H1 (cell line): ENCODE measurements at regions not wholly inside any gene's neighbourhood (a gene's known extent, or its start where the extent isn't known, plus 50 kb on each side); places are given as distances from the start of the nearest gene placed in this dataset.

Source experiments
- CTCF ChIA-PET: fragments of 300-600 bp; sonication (Branson Sonifier 250); formaldehyde crosslinking; loops from one replicate; lab custom pipeline; 2021; ENCODE audit not compliant: partially characterized antibody; lab: Charles Lee
- POLR2A ChIA-PET: fragments of 300-600 bp; sonication (Branson Sonifier 250); formaldehyde crosslinking; loops from one replicate; lab custom pipeline; 2021; ENCODE audit warnings: inconsistent platforms; ENCODE audit not compliant: partially characterized antibody; lab: Charles Lee
- DNase-seq, 2 experiments: peaks; one replicate each; pipeline versions ENCODE4 v3.0.0 to v3.0.0-alpha.2; 2010 to 2022; ENCODE audit warnings: low spot score in 2 of 2, low read depth in 1 of 2, mixed read lengths in 1 of 2
- FAIRE-seq: peaks from 2 replicates; lab custom pipeline; 2011; peaks lifted over from hg19 to GRCh38; lab: Jason Lieb, UNC
- H2AFZ ChIP-seq: 2 replicates; pipeline ENCODE4 v1.8.1; 2012; ENCODE audit warnings: low read length, inconsistent platforms
- H2AK5ac ChIP-seq: 2 replicates; pipeline ENCODE4 v1.6.1; 2013; ENCODE audit warnings: low read depth, low read length
- H2BK120ac ChIP-seq: replicated peaks from 2 replicates; pipeline ENCODE3; 2013; ENCODE audit warnings: low read depth, low read length, inconsistent platforms
- H2BK12ac ChIP-seq: 2 replicates; pipeline ENCODE4 v1.6.1; 2013; ENCODE audit warnings: low read depth, low read length
- H2BK15ac ChIP-seq: 2 replicates; pipeline ENCODE4 v1.6.1; 2013; ENCODE audit warnings: low read length
- H2BK20ac ChIP-seq: 2 replicates; pipeline ENCODE4 v1.6.1; 2013; ENCODE audit warnings: low read length
- H2BK5ac ChIP-seq: 2 replicates; pipeline ENCODE4 v1.6.1; 2013; ENCODE audit warnings: low read depth, low read length
- H3K14ac ChIP-seq: 2 replicates; pipeline ENCODE4 v1.6.1; 2013; ENCODE audit warnings: inconsistent platforms; ENCODE audit not compliant: insufficient read length
- H3K18ac ChIP-seq: 2 replicates; pipeline ENCODE4 v1.6.1; 2013; ENCODE audit warnings: low read length; ENCODE audit errors: extremely low read depth
- H3K23ac ChIP-seq: 2 replicates; pipeline ENCODE4 v1.6.1; 2013; ENCODE audit warnings: inconsistent platforms; ENCODE audit not compliant: insufficient read length
- H3K23me2 ChIP-seq: 2 replicates; pipeline ENCODE4 v1.6.1; 2013; ENCODE audit warnings: low read depth, low read length
- H3K27ac ChIP-seq: 2 replicates; pipeline ENCODE4 v1.6.1; 2011; ENCODE audit warnings: low read depth, low read length, inconsistent platforms
- H3K27me3 ChIP-seq, 4 experiments: replicated peaks in 1 of 4; 1 replicate in 1 of 4; 2 replicates in 3 of 4; pipeline versions ENCODE4 v1.6.1 to v1.8.1; 2011 to 2013; ENCODE audit warnings: low read length in 3 of 4, mild to moderate bottlenecking in 3 of 4, inconsistent platforms in 2 of 4, mixed read lengths in 2 of 4, moderate library complexity in 1 of 4; ENCODE audit not compliant: control insufficient read depth in 3 of 4, insufficient read depth in 3 of 4; ENCODE audit errors: extremely low read depth in 1 of 4
- H3K36me3 ChIP-seq, 4 experiments: 2 replicates each; pipeline versions ENCODE4 v1.6.1 to v1.8.1; 2011 to 2013; ENCODE audit warnings: mild to moderate bottlenecking in 4 of 4, low read length in 3 of 4, moderate library complexity in 2 of 4, control low read depth in 1 of 4, inconsistent platforms in 1 of 4; ENCODE audit not compliant: insufficient read depth in 4 of 4, control insufficient read depth in 2 of 4
- H3K4ac ChIP-seq: replicated peaks from 2 replicates; pipeline ENCODE3; 2013; ENCODE audit warnings: low read length, low read depth, mixed read lengths, inconsistent platforms; ENCODE audit not compliant: insufficient read length
- H3K4me1 ChIP-seq, 4 experiments: replicated peaks in 1 of 4; 1 replicate in 1 of 4; 2 replicates in 3 of 4; pipeline versions ENCODE4 v1.6.1 to v1.8.1; 2011 to 2013; ENCODE audit warnings: low read length in 3 of 4, inconsistent platforms in 2 of 4, mixed read lengths in 1 of 4; ENCODE audit not compliant: insufficient read depth in 4 of 4, control insufficient read depth in 3 of 4
- H3K4me2 ChIP-seq, 2 experiments: 2 replicates each; pipeline versions ENCODE4 v1.6.1 to v1.8.1; 2011 to 2013; ENCODE audit warnings: low read depth in 2 of 2, low read length in 2 of 2, control low read depth in 1 of 2, inconsistent platforms in 1 of 2, mild to moderate bottlenecking in 1 of 2; ENCODE audit not compliant: insufficient read depth in 1 of 2
- H3K4me3 ChIP-seq, 4 experiments: fragments of 200-600, 300-600 bp in 1 of 4; sonication (generic), shearing (Covaris generic), sonication (Bioruptor Twin) in 1 of 4; 2 replicates each; pipeline versions ENCODE4 v1.5.1 to v1.8.1; 2011 to 2016; ENCODE audit warnings: low read length in 4 of 4, low read depth in 3 of 4, control low read depth in 2 of 4, inconsistent platforms in 2 of 4, mild to moderate bottlenecking in 2 of 4, mixed read lengths in 1 of 4, moderate library complexity in 1 of 4; ENCODE audit not compliant: insufficient read depth in 2 of 4; ENCODE audit errors: extremely low read depth in 1 of 4
- H3K56ac ChIP-seq: replicated peaks from 2 replicates; pipeline ENCODE3; 2013; ENCODE audit warnings: low read depth, mild to moderate bottlenecking, mixed read lengths, low read length, inconsistent platforms; ENCODE audit not compliant: insufficient read length
- H3K79me1 ChIP-seq: 2 replicates; pipeline ENCODE4 v1.6.1; 2013; ENCODE audit warnings: low read depth, low read length, control low read depth
- H3K79me2 ChIP-seq, 2 experiments: 2 replicates each; pipeline versions ENCODE4 v1.6.1 to v1.8.1; 2012 to 2013; ENCODE audit warnings: low read length in 2 of 2, mild to moderate bottlenecking in 2 of 2, inconsistent platforms in 1 of 2; ENCODE audit not compliant: insufficient read depth in 2 of 2, control insufficient read depth in 1 of 2
- H3K9ac ChIP-seq, 4 experiments: replicated peaks in 1 of 4; 1 replicate in 1 of 4; 2 replicates in 3 of 4; pipeline versions ENCODE4 v1.6.1 to v1.8.1; 2011 to 2013; ENCODE audit warnings: low read depth in 3 of 4, low read length in 3 of 4, control low read depth in 2 of 4, mild to moderate bottlenecking in 2 of 4, moderate library complexity in 2 of 4, inconsistent platforms in 1 of 4; ENCODE audit errors: extremely low read depth in 1 of 4
- H3K9me3 ChIP-seq, 2 experiments: 2 replicates each; pipeline versions ENCODE4 v1.6.1 to v1.8.1; 2012 to 2013; ENCODE audit warnings: mild to moderate bottlenecking in 2 of 2, moderate library complexity in 2 of 2, control low read depth in 1 of 2, inconsistent platforms in 1 of 2, low read depth in 1 of 2, low read length in 1 of 2, mixed read lengths in 1 of 2; ENCODE audit not compliant: insufficient read depth in 2 of 2
- H4K20me1 ChIP-seq, 2 experiments: replicated peaks in 1 of 2; 2 replicates each; pipeline versions ENCODE3 to v1.8.1; 2011 to 2013; ENCODE audit warnings: inconsistent platforms in 2 of 2, low read length in 2 of 2, mild to moderate bottlenecking in 1 of 2; ENCODE audit not compliant: insufficient read depth in 2 of 2, control insufficient read depth in 1 of 2
- H4K5ac ChIP-seq: 2 replicates; pipeline ENCODE4 v1.6.1; 2013; ENCODE audit warnings: low read length, low read depth, mixed read lengths, inconsistent platforms; ENCODE audit not compliant: insufficient read length
- H4K8ac ChIP-seq: 2 replicates; pipeline ENCODE4 v1.8.0; 2013; ENCODE audit warnings: mild to moderate bottlenecking, moderate library complexity, low read length, inconsistent platforms; ENCODE audit not compliant: insufficient read depth; ENCODE audit errors: extremely low read depth
- H4K91ac ChIP-seq: replicated peaks from 2 replicates; pipeline ENCODE3; 2013; ENCODE audit warnings: low read length, mixed read lengths, inconsistent platforms; ENCODE audit not compliant: insufficient read length
- CHD2 ChIP-seq: IDR thresholded peaks from 2 replicates; pipeline ENCODE4 v1.6.1; 2012; ENCODE audit warnings: low read length, improper control_type of control experiment
- EP300 ChIP-seq, 2 experiments: IDR thresholded peaks; 1 replicate in 1 of 2; 2 replicates in 1 of 2; pipeline ENCODE4 v1.6.1; 2011 to 2012; ENCODE audit warnings: low read depth in 2 of 2, low read length in 2 of 2, mild to moderate bottlenecking in 2 of 2, borderline replicate concordance in 1 of 2, inconsistent platforms in 1 of 2, moderate library complexity in 1 of 2
- SAP30 ChIP-seq: fragments of 300-600 bp; sonication (generic); IDR thresholded peaks from 2 replicates; pipeline ENCODE4 v1.7.1; 2012; ENCODE audit warnings: low read length, moderate library complexity, mild to moderate bottlenecking, inconsistent platforms; ENCODE audit not compliant: insufficient read depth, insufficient replicate concordance
- TBP ChIP-seq: IDR thresholded peaks from 2 replicates; pipeline ENCODE4 v1.6.1; 2011; ENCODE audit warnings: low read depth, low read length, improper control_type of control experiment
- WGBS, 2 experiments: shearing (Covaris generic) in 1 of 2; methylation state at CpG; one replicate each; pipeline versions ENCODE4 v1.1.6 to v1.1.7; 2013 to 2015; ENCODE audit warnings: low lambda C conversion rate in 2 of 2, mixed read lengths in 2 of 2, inconsistent platforms in 1 of 2, low coverage in 1 of 2, missing lambda C conversion rate in 1 of 2; ENCODE audit not compliant: insufficient replicate concordance in 2 of 2, insufficient coverage in 1 of 2, insufficient read length in 1 of 2; ENCODE audit errors: extremely low coverage in 1 of 2, missing lambda C conversion rate in 1 of 2; 5-methylcytosine and 5-hydroxymethylcytosine counted together

GRCh38 chr10:71066600-71066999 lies 145.8 kb upstream of the UNC5B start:
- Histone ChIP-seq H3K9me3 (no peaks in the 10 kb centered on the region), H3K23ac (no peak overlapping the region), H3K9ac (no peak overlapping the region), H3K79me2 (no peaks in the 10 kb centered on the region), H2AFZ (no peak overlapping the region), H2BK20ac (no peak overlapping the region), H4K91ac (no peak overlapping the region), H3K79me1 (no peaks in the 10 kb centered on the region), H3K4me3 (no peak overlapping the region), H2AK5ac (no peak overlapping the region), H2BK120ac (no peak overlapping the region), H3K4me1 (peaks cover 0 to 9% (median 3%) of the 10 kb centered on the region in 4 experiments; a peak in 5 of 7 replicates), H3K56ac (no peak overlapping the region), H4K8ac (no peak overlapping the region; the same call in 1 of the 2 replicates), H3K18ac (no peak overlapping the region), H3K14ac (no peak overlapping the region), H4K5ac (no peak overlapping the region), H4K20me1 (no peaks in the 10 kb centered on the region), H3K36me3 (no peaks in the 10 kb centered on the region), H3K4ac (no peak overlapping the region), H2BK15ac (no peak overlapping the region), H3K27ac (no peak overlapping the region), H2BK12ac (no peak overlapping the region), H2BK5ac (no peak overlapping the region), H3K4me2 (no peak overlapping the region), H3K23me2 (no peaks in the 10 kb centered on the region), H3K27me3 (no peaks in the 10 kb centered on the region; a peak in 1 of 7 replicates)
- 95% methylated on average over 10 of the region's 10 CpGs; no CpG with 5 or more reads in 1 of the 2 experiments for WGBS, 2 experiments
- no peak for FAIRE-seq
- no peak for DNase-seq
- POLR2A ChIA-PET, result no interaction called here
- CTCF ChIA-PET, result interaction anchor here (1.0 to 2.1 kb wide), 4 partner anchors 56 to 144 kb away, joined by 3 to 9 read pairs (median 4); no protein-coding TSS in a partner anchor
- TF ChIP-seq SAP30 (no peak), TBP (no peak), CHD2 (no peak), EP300 (IDR thresholded peaks at IDR 0.05; ENCODE audit: borderline replicate concordance in 1 of 2, low read depth in 2 of 2, low read length in 2 of 2) (no peak)
